Mesendoderm (in vitro differentiated cells): ENCODE measurements at regions not wholly inside any gene's neighbourhood (a gene's known extent, or its start where the extent isn't known, plus 50 kb on each side); places are given as distances from the start of the nearest gene placed in this dataset.

Experiments
- DNase-seq: peaks from one replicate; pipeline ENCODE4 v3.0.0; 2013
- H2AK5ac ChIP-seq: 2 replicates; pipeline ENCODE4 v1.6.1; 2013; ENCODE audit warnings: low read length, inconsistent platforms
- H2BK120ac ChIP-seq: 2 replicates; pipeline ENCODE4 v1.6.1; 2013; ENCODE audit warnings: low read depth, mild to moderate bottlenecking, low read length, moderate library complexity, mixed read lengths
- H2BK15ac ChIP-seq: replicated peaks from 2 replicates; pipeline ENCODE4 v1.6.1; 2013; ENCODE audit warnings: low read depth, mild to moderate bottlenecking, moderate library complexity
- H2BK5ac ChIP-seq: 2 replicates; pipeline ENCODE4 v1.6.1; 2013; ENCODE audit warnings: low read length, inconsistent platforms
- H3K18ac ChIP-seq: 2 replicates; pipeline ENCODE4 v1.6.1; 2013; ENCODE audit warnings: mild to moderate bottlenecking, low read length, mixed read lengths
- H3K23ac ChIP-seq: one replicate; pipeline ENCODE4 v1.6.1; 2013; ENCODE audit warnings: low read length
- H3K27ac ChIP-seq: 2 replicates; pipeline ENCODE4 v1.5.1; 2013; ENCODE audit warnings: low read depth, mild to moderate bottlenecking, inconsistent platforms, low read length, moderate library complexity
- H3K27me3 ChIP-seq: 2 replicates; pipeline ENCODE4 v1.6.1; 2013; ENCODE audit warnings: low read length, control low read depth, mild to moderate bottlenecking, inconsistent platforms; ENCODE audit not compliant: insufficient read depth, poor library complexity
- H3K36me3 ChIP-seq: 2 replicates; pipeline ENCODE4 v1.6.1; 2013; ENCODE audit warnings: low read length, inconsistent platforms; ENCODE audit not compliant: control insufficient read depth, insufficient read depth
- H3K4ac ChIP-seq: one replicate; pipeline ENCODE4 v1.6.1; 2013; ENCODE audit warnings: low read depth, mild to moderate bottlenecking, low read length, moderate library complexity
- H3K4me1 ChIP-seq: 2 replicates; pipeline ENCODE4 v1.6.1; 2013; ENCODE audit warnings: low read depth, low read length, inconsistent platforms; ENCODE audit not compliant: control insufficient read depth
- H3K4me2 ChIP-seq: 2 replicates; pipeline ENCODE4 v1.6.1; 2013; ENCODE audit warnings: low read length
- H3K4me3 ChIP-seq: 2 replicates; pipeline ENCODE4 v1.5.1; 2013; ENCODE audit warnings: mild to moderate bottlenecking, low read length
- H3K56ac ChIP-seq: one replicate; pipeline ENCODE4 v1.6.1; 2013; ENCODE audit warnings: low read length
- H3K79me1 ChIP-seq: 2 replicates; pipeline ENCODE4 v1.6.1; 2013; ENCODE audit warnings: low read length, inconsistent platforms
- H3K79me2 ChIP-seq: 2 replicates; pipeline ENCODE4 v1.6.1; 2013; ENCODE audit warnings: mild to moderate bottlenecking, low read length; ENCODE audit not compliant: control insufficient read depth, insufficient read depth
- H3K9ac ChIP-seq: 2 replicates; pipeline ENCODE4 v1.6.1; 2013; ENCODE audit warnings: low read length, inconsistent platforms
- H4K5ac ChIP-seq: one replicate; pipeline ENCODE4 v1.6.1; 2013; ENCODE audit warnings: low read length
- H4K8ac ChIP-seq: one replicate; pipeline ENCODE4 v1.6.1; 2013; ENCODE audit warnings: low read depth, mild to moderate bottlenecking, control low read depth, low read length, moderate library complexity
- WGBS: extraction: QIAGEN DNeasy Blood & Tissue Kit; methylation state at CpG from one replicate; pipeline ENCODE4 v1.1.7; 2013; ENCODE audit warnings: low lambda C conversion rate, missing lambda C conversion rate; ENCODE audit not compliant: insufficient coverage; ENCODE audit errors: extremely low coverage; 5-methylcytosine and 5-hydroxymethylcytosine counted together

- whole genome bisulfite sequencing = no CpG with 5 or more reads among the region's 5 CpGs
- H4K8ac ChIP-seq = no peak overlapping the region
- no peak overlapping the region for H3K4me2 ChIP-seq
Measured at GRCh38 chr5:56460681-56461191, 227.6 kb upstream of the ANKRD55 start.

GRCh38 chr5:56460195-56460546, 227.0 kb upstream of the ANKRD55 start:
- DNase-seq = no peak
- no peak overlapping the region for H4K5ac ChIP-seq
- WGBS = no CpG with 5 or more reads among the region's 2 CpGs

More at GRCh38 chr5:56460681-56461191, 227.6 kb upstream of the ANKRD55 start:
- Histone ChIP-seq H2BK15ac (no peak overlapping the region), H2AK5ac (no peak overlapping the region), H3K4me3 (no peak overlapping the region), H3K36me3 (no peaks in the 10 kb centered on the region), H3K56ac (no peak overlapping the region), H3K18ac (no peak overlapping the region), H3K9ac (no peak overlapping the region), H4K5ac (no peak overlapping the region), H2BK120ac (no peak overlapping the region), H3K27ac (no peak overlapping the region), H3K4ac (no peak overlapping the region), H3K79me1 (no peaks in the 10 kb centered on the region), H3K23ac (no peak overlapping the region), H3K79me2 (no peaks in the 10 kb centered on the region), H2BK5ac (no peak overlapping the region), H3K4me1 (no peaks in the 10 kb centered on the region), H3K27me3 (no peaks in the 10 kb centered on the region)
- no peak for DNase-seq

GRCh38 chr5:56459394-56460194, 226.5 kb upstream of the ANKRD55 start:
- H3K27me3 ChIP-seq = no peaks in the 10 kb centered on the region
- no peak overlapping the region for H2BK5ac ChIP-seq
- H2BK15ac ChIP-seq = no peak overlapping the region
- H3K4me3 ChIP-seq = no peak overlapping the region
- H3K18ac ChIP-seq = no peak overlapping the region
- H3K79me2 ChIP-seq = no peaks in the 10 kb centered on the region
- H3K56ac ChIP-seq = no peak overlapping the region
- H3K27ac ChIP-seq = no peak overlapping the region
- H3K4ac ChIP-seq = no peak overlapping the region
- H3K23ac ChIP-seq = no peak overlapping the region
- no peak overlapping the region for H4K5ac ChIP-seq
- H3K9ac ChIP-seq = no peak overlapping the region
- H3K4me2 ChIP-seq = no peak overlapping the region
- H2AK5ac ChIP-seq = no peak overlapping the region
- no peaks in the 10 kb centered on the region for H3K4me1 ChIP-seq
- no CpG with 5 or more reads among the region's 6 CpGs for WGBS
- no peak overlapping the region for H4K8ac ChIP-seq
- no peak for DNase-seq
- H2BK120ac ChIP-seq = no peak overlapping the region
- H3K79me1 ChIP-seq = no peaks in the 10 kb centered on the region
- no peaks in the 10 kb centered on the region for H3K36me3 ChIP-seq

More at GRCh38 chr5:56460195-56460546, 227.0 kb upstream of the ANKRD55 start:
- Histone ChIP-seq H3K27ac (no peak overlapping the region), H3K9ac (no peak overlapping the region), H2BK15ac (no peak overlapping the region), H3K4me2 (no peak overlapping the region), H2BK5ac (no peak overlapping the region), H3K27me3 (no peaks in the 10 kb centered on the region), H3K4me1 (no peaks in the 10 kb centered on the region), H3K79me2 (no peaks in the 10 kb centered on the region), H2AK5ac (no peak overlapping the region), H3K36me3 (no peaks in the 10 kb centered on the region), H4K8ac (no peak overlapping the region), H3K23ac (no peak overlapping the region), H3K18ac (no peak overlapping the region), H3K4me3 (no peak overlapping the region), H2BK120ac (no peak overlapping the region), H3K79me1 (no peaks in the 10 kb centered on the region), H3K56ac (no peak overlapping the region), H3K4ac (no peak overlapping the region)

GRCh38 chr5:56457887-56458812, 225.0 kb upstream of the ANKRD55 start:
- Histone ChIP-seq H2AK5ac (no peak overlapping the region), H3K4me3 (no peak overlapping the region), H2BK15ac (no peak overlapping the region), H3K79me2 (no peaks in the 10 kb centered on the region), H3K27me3 (no peaks in the 10 kb centered on the region), H3K4ac (no peak overlapping the region), H3K9ac (no peak overlapping the region), H3K27ac (no peak overlapping the region), H2BK120ac (no peak overlapping the region), H3K18ac (no peak overlapping the region), H3K23ac (no peak overlapping the region), H4K5ac (no peak overlapping the region), H3K36me3 (no peaks in the 10 kb centered on the region), H2BK5ac (no peak overlapping the region), H4K8ac (no peak overlapping the region), H3K4me2 (no peak overlapping the region), H3K79me1 (no peaks in the 10 kb centered on the region), H3K4me1 (no peaks in the 10 kb centered on the region), H3K56ac (no peak overlapping the region)
- DNase-seq = no peak
- WGBS = no CpG with 5 or more reads among the region's 8 CpGs

GRCh38 chr5:56456002-56456401, 222.9 kb upstream of the ANKRD55 start:
- no peaks in the 10 kb centered on the region for H3K27me3 ChIP-seq
- no peaks in the 10 kb centered on the region for H3K4me1 ChIP-seq
- no peaks in the 10 kb centered on the region for H3K79me2 ChIP-seq
- no peak overlapping the region for H3K23ac ChIP-seq
- DNase-seq = no peak
- no peak overlapping the region for H3K56ac ChIP-seq
- H3K4ac ChIP-seq = no peak overlapping the region
- no peaks in the 10 kb centered on the region for H3K36me3 ChIP-seq
- H2BK5ac ChIP-seq = no peak overlapping the region
- H2AK5ac ChIP-seq = no peak overlapping the region
- H4K5ac ChIP-seq = no peak overlapping the region
- H3K18ac ChIP-seq = no peak overlapping the region
- H3K4me2 ChIP-seq = no peak overlapping the region
- no peak overlapping the region for H4K8ac ChIP-seq
- no peaks in the 10 kb centered on the region for H3K79me1 ChIP-seq
- no peak overlapping the region for H2BK120ac ChIP-seq
- no peak overlapping the region for H3K9ac ChIP-seq
- H2BK15ac ChIP-seq = no peak overlapping the region
- H3K27ac ChIP-seq = no peak overlapping the region
- no CpG with 5 or more reads among the region's 4 CpGs for WGBS
- no peak overlapping the region for H3K4me3 ChIP-seq
